EL (cell line): ENCODE measurements at regions not wholly inside any gene's neighbourhood (a gene's known extent, or its start where the extent isn't known, plus 50 kb on each side); places are given as distances from the start of the nearest gene placed in this dataset.

Source experiments
- DNase-seq: peaks from one replicate; pipeline ENCODE4 v3.0.0-alpha.2; 2016

GRCh38 chr15:95595759-95596158 is 734.7 kb upstream of the NR2F2 start:
- no peak for DNase-seq

GRCh38 chr15:95596496-95596895 is 734.0 kb upstream of the NR2F2 start:
- DNase-seq: no peak

DNA sequence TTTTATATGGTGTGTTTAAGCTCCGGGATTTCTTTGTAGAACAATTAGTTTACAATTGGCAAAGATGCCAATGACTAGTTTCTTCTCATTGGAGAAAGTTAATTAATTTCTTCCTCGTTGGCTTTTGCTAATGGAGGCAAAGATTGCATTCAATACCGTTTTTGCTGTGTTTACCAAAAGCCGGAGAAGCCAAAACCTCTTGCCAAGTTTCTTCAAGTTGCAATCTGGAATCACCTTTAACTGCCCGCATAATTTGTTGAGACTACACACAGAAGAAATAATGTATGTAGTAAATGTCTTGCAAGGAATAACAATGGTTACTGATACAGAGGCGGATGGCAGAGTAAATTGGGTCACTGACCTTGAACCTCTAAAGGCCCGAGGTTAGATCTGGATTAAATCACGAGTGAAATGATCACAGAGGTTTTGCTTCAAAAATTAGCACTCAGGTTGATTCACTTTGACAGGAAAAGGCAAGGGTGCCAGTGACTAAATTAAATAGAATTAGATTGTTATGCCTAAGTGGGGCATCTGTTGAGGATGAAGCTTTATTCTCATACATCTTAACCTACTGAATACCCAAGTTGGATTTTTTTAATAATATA is 732.1 kb upstream of the NR2F2 start:
- DNase-seq: no peak

DNA sequence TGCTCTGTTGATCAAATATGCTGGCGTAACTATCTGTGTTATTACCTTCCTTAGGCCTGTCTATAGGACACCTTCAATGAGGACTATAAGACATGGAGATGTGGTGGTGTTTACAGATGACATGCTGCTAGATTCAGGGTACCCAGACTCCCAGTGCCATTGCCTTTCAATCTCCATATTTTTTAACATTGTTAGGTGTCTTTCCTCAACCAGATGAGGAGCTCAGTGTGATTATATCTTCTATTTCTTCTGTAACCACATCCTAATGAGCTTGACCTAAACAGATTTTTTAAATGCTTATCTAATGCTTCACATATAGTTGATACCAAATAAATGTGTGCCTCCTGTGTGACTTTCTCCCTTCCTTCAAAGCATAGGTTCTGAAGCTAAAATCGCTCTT is 730.1 kb upstream of the NR2F2 start:
- no peak for DNase-seq

- no peak for DNase-seq
These were observed 729.6 kb upstream of the NR2F2 start for GRCh38 chr15:95600884-95601283.

GRCh38 chr15:95601525-95601924 is 729.0 kb upstream of the NR2F2 start:
- DNase-seq: no peak

- no peak for DNase-seq
These were observed 726.7 kb upstream of the NR2F2 start for GRCh38 chr15:95603802-95604201.

- peak; percentile 73 for DNase-seq
These were observed 725.9 kb upstream of the NR2F2 start for GRCh38 chr15:95604634-95605036.

GRCh38 chr15:95605098-95605497 is 725.4 kb upstream of the NR2F2 start:
- no peak for DNase-seq

- DNase-seq: no peak
These were observed 723.9 kb upstream of the NR2F2 start for GRCh38 chr15:95606551-95606950.

GRCh38 chr15:95608371-95608770 is 722.1 kb upstream of the NR2F2 start:
- no peak for DNase-seq

DNA sequence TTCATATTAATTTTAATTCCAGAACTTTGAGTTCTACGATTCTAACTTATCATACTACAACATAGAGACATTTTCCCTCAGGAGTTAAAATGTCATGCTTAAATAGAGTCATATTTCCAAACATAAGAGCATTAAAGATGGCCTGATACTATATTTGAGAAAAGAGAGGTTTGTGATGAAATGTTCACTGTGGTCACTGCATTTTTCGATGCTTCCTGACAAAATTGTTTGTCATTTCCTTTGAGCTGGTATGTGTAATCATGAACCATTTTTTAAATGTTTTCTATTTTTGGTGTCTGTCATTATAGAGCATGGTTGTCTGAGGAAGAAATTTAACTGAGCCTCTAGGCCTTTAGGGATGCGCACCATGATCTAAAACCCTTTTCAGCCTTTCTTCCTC is 721.4 kb upstream of the NR2F2 start:
- peak; percentile 18 for DNase-seq

DNA sequence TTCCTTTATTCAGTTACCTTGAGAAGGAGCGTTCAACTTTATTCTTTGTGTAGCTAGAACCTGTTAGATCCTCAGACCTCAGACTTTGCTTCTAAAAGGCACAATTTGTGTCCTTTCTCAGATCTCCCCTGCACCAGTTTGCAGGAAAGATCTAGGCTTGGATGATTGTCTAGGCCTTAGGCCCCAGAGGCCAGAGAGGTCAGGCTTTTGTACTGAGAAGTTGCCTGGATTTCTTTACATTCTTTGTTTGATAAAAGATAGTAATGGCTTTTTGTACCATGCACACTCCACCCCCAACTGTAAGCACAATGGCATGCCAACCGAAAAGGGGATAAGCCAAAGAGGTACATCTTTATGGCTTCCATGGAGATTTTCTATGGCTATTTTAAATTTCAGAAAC is 719.6 kb upstream of the NR2F2 start:
- DNase-seq: no peak

- DNase-seq: no peak
These were observed 715.1 kb upstream of the NR2F2 start for GRCh38 chr15:95615436-95615835.

DNA sequence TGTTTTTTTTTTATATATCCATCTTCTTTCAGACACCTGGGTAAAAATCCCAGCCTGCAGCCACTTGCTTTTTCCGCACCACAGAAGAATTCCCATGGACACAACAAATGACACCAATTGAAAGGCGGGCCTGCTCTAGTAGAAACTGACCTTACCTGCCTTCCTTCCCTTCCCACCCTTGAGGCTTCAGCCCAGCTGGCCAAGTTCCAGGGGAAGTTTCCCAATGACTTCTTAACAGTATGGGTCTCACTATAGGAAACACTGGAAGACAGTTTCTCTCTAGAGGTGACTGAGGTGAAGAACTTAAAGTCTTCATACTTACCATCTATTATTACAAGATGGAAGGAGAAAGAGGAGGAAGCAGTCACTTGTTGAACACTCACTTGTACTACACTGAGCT is 714.2 kb upstream of the NR2F2 start:
- DNase-seq: no peak

DNA sequence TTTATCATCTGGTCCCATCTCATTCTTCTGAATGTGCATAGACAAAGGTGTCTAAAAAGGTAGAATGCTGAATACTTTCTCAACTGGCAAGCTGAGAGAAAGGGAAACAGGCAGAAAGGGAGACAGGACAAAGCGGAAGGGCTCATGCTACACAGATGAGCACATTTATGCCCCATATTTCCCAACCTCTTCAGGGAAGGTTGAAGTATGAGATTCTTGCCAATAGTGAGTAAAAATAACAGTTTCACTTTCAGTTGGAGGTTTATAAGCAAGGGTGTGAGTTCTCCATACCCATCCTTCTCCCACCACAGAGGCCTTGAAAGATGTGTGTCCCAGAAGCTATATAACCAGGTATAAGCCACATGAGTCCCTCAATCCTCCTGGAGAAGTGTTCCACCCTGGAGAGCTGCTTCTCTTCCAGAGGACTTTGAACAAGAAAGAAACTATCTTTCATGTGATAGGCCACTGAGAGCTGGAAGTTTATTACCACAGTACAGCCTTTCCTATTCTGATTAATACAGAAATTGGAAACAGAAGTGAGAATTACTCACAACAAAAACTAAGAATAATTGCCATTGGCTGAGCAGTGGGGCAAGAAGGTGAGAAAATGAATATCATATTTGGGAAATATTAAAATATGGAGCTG is 709.4 kb upstream of the NR2F2 start:
- peak; percentile 16 for DNase-seq

GRCh38 chr15:95622843-95623242 is 707.7 kb upstream of the NR2F2 start:
- DNase-seq: no peak

DNA sequence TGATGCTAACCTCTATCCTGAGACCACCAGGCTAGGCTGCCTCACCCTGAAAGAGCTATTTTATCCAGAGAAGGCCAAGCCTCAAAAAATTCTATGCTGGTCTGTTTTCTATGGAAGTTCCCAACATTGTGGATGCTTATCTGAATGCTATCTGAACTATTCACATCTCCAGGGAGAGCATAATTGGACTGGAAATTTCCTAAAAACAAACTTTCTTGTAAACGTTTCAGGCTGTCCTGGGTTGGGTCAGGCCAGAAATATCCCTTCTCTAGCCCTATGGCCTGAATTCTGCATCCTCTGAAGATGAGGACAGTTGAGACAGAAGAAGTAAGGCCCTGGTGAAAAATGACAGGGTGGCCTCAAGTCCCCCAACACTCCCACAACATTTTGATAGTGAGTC is 706.4 kb upstream of the NR2F2 start:
- no peak for DNase-seq

- DNase-seq: no peak
These were observed 705.7 kb upstream of the NR2F2 start for GRCh38 chr15:95624616-95625361.

DNA sequence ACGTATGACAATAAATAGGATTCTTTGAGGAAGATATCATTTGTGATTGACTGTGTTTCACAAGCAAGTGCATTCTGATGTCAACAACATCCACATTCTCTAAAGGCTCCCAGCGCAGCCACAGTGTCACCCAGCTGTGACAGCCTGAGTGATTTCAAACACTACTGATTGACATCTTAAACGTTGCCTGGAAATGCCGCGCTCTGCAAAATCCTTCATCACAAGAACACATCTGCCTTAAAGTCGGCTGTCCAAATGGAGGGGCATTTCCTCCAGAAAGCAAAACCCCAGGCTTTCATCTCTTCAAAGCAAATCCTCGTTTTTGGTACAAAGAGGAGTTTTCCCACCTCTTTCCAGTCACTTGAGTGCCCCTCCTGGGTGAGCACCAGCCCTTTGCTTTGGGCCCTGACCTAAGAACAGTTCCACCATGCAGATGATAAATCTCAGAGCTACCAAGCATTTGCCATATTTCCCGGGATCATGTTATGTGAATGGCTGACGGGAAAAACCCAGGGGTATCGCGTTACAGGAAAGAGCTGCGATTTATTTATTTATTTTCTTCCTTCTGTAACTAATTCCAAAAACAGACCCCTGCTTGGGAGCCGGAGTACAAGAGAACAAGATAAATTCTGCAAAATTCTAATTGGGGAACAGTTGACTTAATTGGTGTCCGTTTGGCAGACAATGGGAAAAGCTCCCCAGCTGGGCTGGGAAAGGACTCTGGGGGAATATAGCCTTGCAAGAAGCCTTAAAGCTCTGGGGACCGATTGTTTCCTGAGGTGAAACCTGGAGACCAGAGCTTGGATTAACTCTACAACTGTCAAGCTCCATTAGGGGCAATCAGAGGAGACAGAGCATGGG is 703.8 kb upstream of the NR2F2 start:
- DNase-seq: no peak

DNA sequence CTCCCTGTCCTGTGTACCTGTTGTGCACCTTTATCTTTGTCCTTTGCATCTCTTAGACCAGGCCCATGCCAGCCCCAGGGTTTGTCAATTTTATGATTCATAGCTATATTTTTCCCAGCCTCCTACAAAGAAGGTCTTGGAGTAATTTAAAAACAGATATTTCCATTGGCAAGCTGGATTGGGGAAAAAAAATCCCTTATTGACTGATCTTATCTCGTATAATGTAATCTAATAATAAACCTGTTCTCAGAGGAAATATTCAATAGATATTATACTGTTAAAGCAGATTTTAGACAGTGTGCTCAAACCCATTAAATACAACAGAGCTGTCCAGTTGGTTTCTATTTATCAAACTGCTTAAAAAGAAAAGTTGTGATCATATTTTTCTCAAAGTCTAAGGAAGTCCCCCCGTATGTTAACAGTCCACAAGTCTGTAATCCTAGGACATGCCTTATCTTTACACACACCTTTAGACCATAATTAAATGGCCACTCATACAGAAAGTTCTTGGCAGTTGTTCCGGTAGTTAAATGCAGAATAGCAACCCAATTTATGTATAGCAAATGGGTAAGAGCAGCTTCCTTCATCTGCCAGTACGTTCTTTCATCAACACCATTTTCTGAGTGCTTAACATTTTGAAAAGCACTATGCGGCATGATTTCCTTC is 700.9 kb upstream of the NR2F2 start:
- DNase-seq: no peak

DNA sequence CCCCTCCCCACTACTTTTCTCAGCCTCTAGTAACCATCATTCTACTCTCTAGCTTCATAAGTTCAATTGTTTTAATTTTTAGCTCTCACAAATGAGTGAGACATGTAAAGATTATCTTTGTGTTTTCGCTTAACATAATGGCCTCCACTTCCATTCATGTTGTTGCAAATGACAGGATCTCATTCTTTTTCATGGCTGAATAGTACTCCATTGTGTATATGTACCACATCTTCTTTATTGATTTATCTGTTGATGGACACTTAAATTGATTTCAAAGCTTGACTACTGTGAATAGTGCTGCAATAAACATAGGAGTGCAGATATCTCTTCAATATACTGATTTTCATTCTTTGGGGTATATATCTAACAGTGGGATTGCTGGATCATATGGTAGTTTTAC is 699.8 kb upstream of the NR2F2 start:
- no peak for DNase-seq

DNA sequence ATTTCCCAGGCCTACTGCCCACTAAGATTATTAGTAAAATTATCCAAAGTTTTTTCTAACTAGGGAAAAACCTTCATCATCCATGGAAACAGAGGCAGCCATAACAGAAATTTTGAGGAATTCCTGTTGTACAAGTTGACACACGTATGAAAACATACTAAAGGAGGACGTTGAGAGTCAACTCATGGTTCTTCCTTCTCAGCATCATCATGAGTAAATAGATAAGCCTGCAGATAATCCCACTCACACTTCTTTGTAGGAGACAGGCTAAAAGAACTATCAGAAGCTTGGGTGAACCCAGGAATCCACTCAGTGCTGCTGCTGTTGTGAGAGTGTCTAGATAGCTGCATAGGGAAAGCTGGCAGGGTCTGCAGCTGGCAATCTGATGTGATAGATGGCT is 694.8 kb upstream of the NR2F2 start:
- no peak for DNase-seq
